ENCODE measurements at regions not wholly inside any gene's neighbourhood (a gene's known extent, or its start where the extent isn't known, plus 50 kb on each side); places are given as distances from the start of the nearest gene placed in this dataset.

DNA sequence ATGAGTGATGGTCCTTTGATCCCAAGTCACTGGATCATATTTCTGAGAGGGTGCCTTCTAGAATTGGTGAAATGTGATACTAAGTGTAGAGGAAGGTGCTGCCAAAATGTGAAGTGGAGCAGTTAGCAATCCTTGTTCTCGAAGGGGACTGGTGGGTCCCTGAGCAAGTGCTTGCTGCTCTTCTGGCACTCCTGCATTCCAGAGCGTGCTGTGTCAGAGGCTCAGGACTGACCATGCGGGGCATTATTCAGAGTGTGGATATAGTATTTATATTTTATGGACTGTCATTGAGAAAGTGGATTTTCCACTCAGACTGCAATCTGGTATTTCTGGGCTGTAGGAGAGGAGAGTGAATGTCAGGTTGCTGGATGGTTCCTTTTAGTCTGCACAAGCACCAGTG is 152.6 kb upstream of the KL start:
- DNase-seq = no peak

GRCh38 chr13:32866921-32867320 is 149.3 kb upstream of the KL start:
- DNase-seq = no peak

- DNase-seq = no peak
These were observed 138.7 kb upstream of the KL start for GRCh38 chr13:32877491-32877890.

- no peak for DNase-seq
These were observed 138.1 kb upstream of the KL start for GRCh38 chr13:32878163-32878562.

- no peak for DNase-seq
These were observed 135.6 kb upstream of the KL start for GRCh38 chr13:32880636-32881035.

DNA sequence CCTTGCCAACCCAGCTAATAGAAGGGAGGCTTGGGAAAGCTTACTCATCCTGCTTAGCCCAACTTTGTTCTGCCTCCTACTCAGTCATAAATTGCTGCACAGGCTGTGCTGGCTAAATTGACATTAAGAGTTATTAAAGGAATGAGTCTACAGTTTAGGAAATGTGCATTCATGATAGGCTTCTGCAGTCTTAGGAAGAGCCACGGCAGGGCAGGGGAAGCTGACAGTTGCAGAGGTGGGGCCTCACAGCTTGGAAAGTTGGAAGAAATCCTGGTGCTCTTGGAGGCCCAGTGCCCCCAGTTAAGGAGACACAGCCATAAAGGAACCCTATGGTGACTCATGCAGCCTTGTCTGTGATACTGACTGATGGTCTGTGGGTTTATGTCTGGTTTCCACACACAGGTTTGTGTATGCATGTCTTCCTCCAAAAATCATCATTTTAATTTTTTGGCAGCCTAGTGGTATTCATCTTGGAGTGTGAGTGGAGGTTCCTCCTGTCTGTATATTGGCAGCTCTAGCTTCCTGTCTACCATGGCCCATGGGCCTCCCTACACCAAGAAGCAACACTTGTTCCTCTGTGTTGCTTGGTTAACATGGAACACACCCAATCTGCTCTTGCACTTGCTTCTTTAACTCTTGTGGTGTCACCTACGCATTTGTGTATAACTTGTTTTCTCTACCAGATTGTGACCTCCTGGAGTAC is 135.0 kb upstream of the KL start:
- DNase-seq = peak; percentile 87

- DNase-seq = no peak
These were observed 134.5 kb upstream of the KL start for GRCh38 chr13:32881777-32882145.

GRCh38 chr13:32882691-32883090 is 133.5 kb upstream of the KL start:
- no peak for DNase-seq

DNA sequence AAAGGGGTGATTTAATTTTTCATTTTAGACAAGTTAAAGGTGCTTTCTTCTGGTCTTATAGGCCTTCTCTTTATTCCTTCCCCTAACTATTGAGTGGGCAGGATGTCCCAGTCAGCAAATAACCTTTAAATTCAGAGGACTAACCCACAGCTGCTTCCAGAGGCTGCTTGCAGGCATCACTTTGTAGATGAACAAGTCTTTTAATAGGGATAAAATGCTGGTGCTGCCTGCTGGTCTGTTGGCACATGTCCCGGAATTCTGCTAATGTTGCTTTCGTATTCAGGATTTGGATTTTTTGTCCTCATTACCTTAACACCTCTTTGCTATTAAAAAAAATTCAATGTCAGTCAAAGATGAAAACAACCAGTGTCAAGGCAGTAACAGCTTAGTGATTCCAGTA is 132.7 kb upstream of the KL start:
- DNase-seq = peak; percentile 50

DNA sequence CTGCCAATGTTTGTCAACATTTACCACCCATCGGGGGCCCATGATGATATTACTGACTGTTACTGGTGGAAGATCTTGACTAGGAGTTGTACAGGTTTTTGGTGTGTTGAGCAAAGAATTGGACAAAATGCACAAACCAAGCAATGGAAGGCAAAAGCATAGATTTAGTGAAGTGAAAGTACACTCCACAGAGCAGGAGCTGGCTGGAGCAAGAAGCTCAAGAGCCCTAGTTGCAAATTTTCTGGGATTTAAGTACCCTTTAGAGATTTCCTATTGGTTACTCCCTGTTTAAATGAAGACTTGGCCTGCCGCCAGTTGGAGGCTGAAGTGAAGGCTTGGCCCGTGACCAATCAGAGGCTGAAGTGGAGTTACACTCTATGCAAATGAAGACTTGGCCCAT is 128.6 kb upstream of the KL start:
- no peak for DNase-seq

DNA sequence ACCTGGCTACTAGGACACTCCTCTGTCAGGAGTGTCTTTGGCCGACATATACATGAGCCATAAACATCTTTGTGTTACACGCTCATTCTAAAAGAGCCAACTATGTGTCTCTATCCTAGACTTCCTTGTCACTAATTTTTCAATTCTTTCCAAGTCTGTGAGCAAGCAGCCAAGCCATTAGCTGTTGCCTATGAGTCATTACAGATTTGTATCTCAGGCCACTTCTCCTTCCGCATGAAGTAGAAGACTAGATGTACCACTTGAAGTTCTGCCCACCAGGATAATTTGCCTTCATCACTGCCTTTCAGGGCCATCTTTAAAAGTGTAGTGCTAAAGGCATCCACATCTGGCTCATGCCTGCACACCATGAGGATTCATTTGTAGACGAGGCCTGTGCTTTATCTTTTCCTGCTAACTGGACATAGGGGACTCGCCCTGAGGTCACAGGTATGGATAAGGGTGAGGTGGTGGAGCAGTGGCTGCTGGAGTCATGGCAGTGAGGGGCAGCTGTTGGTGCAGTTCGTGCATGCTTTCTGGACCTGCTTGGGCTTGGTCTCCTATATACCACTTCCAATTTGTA is 126.1 kb upstream of the KL start:
- no peak for DNase-seq

DNA sequence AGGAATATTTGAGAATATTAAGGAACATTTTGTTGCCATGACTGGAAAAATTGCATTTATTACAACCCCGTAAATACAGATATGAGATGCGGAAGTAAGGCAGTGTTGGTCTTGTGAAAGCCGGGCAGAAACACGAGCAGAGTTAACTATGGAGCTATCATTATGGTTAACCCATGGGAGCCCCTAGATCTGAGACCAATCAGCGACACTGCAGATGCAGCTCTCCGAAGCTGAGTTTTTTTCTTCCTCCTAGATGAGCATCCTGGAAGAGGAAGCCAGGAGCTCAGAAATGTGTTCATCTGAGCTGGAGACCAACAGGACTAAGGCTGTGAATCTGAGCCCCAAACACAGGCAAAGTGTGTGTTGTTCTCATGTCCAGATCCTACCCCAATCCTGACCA is 123.0 kb upstream of the KL start:
- DNase-seq = no peak

DNA sequence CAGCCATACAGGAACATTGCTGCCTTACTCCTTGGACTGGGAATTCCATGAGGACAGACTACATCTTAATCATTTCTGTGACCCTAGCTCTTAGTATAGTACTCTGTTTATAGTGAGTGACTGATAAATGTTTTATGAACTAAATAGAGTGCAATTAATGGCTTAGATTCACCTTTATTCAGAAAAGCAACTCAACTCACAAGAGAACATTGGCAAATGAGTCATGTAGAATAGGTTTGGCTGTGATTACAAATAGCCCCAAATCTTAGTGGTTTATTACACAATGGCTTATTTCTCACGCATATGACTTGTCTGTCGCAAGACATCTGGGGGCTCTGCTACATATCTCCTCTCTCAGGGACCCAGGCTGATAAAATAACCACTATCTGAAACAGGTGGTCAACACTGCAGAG is 121.6 kb upstream of the KL start:
- DNase-seq = no peak

DNA sequence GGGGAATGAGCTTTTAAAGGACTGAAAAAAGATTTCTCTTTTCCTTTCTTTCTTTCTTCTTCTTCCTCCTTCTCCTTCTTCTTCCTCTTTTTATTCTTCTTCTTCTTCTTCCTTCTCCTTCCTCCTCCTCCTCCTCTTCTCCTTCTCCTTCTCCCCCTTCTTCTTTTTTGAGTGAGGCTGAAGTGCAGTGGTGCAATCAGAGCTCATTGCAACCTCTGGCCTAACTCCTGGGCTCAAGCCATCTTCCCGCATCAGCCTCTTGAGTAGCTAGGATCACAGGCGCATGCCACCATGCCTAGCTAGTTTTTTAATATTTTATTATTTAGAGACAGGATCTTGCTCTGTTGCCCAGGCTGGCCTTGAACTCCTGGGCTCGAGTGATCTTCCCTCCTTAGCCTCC is 120.9 kb upstream of the KL start:
- DNase-seq = no peak

GRCh38 chr13:32897296-32897695 is 118.9 kb upstream of the KL start:
- DNase-seq = no peak

- no peak for DNase-seq
These were observed 114.0 kb upstream of the KL start for GRCh38 chr13:32902029-32902780.

DNA sequence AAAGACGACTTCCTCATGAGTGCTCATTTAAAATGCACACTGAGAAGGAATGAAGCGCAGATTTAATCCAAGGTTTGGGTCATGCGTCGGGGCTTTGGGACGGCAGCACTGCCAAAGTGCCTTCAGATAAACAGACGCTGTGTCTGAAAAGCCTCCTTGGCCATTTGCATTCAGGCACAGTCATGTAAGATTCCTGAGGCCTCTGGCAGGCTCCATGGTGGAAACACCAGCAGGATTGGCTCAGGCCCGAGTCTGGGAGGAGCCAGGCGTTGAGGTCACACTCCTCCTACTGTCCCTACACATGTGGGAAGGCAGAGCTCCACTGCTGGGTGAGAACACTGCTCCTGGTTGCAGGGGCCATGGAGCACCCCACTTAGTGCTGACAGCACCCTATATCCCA is 113.3 kb upstream of the KL start:
- peak; percentile 91 for DNase-seq

- no peak for DNase-seq
These were observed 112.5 kb upstream of the KL start for GRCh38 chr13:32903720-32904119.

DNA sequence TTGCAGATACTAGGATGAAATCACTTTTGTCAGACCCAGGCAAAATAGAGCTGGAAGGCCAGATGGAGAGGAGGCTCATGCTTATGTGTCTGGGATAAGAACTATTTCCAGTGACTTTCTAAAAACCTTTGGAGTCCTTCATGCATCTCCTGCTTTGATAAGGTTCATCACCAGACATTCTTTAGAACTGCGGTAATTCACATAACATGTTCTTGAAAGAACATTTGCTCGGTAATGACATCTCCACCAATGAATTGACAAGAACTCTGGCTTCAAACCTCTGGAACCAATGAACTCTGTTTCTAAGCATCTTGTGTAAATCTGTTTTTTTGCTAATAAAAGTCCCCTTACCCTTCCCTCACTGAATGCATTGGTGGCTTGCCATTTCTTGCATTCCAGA is 112.0 kb upstream of the KL start:
- no peak for DNase-seq

DNA sequence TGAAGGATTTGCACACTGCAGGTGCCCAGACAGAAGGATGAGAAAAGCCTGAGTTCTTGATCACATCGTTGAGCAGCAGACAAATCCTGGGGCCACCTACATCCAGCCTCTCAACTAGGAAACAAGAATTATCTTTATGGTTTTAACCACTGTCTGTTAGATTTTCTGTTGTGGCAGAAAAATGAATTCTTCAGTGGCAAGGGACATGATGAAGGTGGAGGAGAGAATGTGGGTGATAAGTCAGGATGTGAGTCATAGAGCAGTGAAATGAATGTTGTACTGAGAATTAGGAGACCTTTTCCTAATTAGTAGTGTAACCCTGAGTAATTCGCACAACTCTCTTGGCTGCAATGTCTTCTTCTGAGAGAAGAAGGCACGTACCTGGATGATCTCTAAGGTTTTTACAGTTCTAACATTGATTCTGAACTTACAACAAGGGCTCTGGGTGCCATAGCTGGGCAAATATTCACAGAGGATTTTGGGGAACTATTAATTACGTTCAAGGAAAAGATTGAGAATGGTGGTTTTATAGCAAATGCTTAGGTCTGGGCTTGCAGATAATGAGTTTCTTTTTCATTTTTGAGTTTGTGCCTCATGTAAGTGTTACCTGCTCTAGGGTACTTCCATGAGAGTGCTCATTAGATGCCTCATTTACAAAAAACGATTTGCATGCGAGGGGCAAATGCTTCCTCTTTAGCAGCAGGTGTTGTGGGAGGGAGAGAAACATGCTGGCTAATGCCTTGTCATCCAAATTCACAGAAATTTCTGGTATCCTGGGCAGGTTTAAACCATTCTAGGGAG is 111.0 kb upstream of the KL start:
- no peak for DNase-seq

GRCh38 chr13:32905864-32906180 is 110.4 kb upstream of the KL start:
- peak; percentile 88 for DNase-seq

GRCh38 chr13:32907211-32907610 is 109.0 kb upstream of the KL start:
- DNase-seq = no peak

DNA sequence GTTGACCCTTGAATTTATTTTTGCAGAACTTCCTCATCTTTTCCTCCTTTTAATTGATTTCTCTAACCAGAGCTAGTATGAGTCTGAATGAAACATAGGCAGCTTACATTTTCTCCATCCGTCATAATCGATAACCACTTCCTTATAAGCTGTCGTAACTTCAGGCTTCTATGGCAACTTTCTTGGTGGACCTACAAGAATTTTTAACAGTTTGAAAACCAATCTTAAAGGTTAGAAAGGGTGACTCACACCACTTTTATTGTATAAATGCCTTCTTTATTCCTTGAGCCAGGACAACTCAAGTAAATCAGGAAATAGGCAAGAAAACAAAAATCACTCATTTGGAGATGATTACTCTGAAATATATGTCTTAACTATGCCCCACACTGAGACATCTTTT is 105.7 kb upstream of the KL start:
- DNase-seq = no peak

- peak; percentile 33 for DNase-seq
These were observed 104.7 kb upstream of the KL start for GRCh38 chr13:32911506-32911905.
